ENCODE measurements at regions not wholly inside any gene's neighbourhood (a gene's known extent, or its start where the extent isn't known, plus 50 kb on each side); places are given as distances from the start of the nearest gene placed in this dataset.

GRCh38 chr1:234922987-234923386 lies 205.7 kb downstream of the TOMM20 start:
- Histone ChIP-seq H3K4me2 (ENCODE audit: insufficient read depth, low read length) (no peak overlapping the region), H3K27ac (ENCODE audit: extremely low read depth, low read depth, low read length) (no peak overlapping the region), H3K36me3 (ENCODE audit: control insufficient read depth, insufficient read depth, low read length) (no peaks in the 10 kb centered on the region), H3K9me1 (ENCODE audit: control insufficient read depth, insufficient read depth, low read length) (no peaks in the 10 kb centered on the region), H3K27me3 (ENCODE audit: control insufficient read depth in 2 of 2, insufficient read depth in 2 of 2, low read length in 2 of 2) (no peaks in the 10 kb centered on the region), H3K4me3 (no peak overlapping the region), H2AFZ (ENCODE audit: low read depth, low read length) (no peak overlapping the region), H3K9me3 (replicated peaks; ENCODE audit: control insufficient read depth, insufficient read depth, low read depth, low read length) (no peaks in the 10 kb centered on the region; the same call in 1 of the 2 replicates), H3K79me2 (ENCODE audit: control insufficient read depth, insufficient read depth, low read length) (no peaks in the 10 kb centered on the region), H3K4me1 (replicated peaks in 1 of 2; ENCODE audit: control insufficient read depth in 2 of 2, insufficient read depth in 2 of 2, low read length in 2 of 2) (peaks cover 9 to 16% of the 10 kb centered on the region in 2 experiments; a peak in 4 of 5 replicates), H3K9ac (ENCODE audit: insufficient read depth in 1 of 2, low read depth in 2 of 2, low read length in 2 of 2) (no peak overlapping the region), H4K20me1 (replicated peaks; ENCODE audit: control insufficient read depth, insufficient read depth, low read length) (no peaks in the 10 kb centered on the region)
- FAIRE-seq (no peak), DNase-seq (ENCODE audit: extremely low read depth in 1 of 4, low spot score in 3 of 4) (no peak), ATAC-seq (no peak)
- no TSS peak for BruUV-seq (replicated peaks)
- 39% methylated on average over 6 of the region's 6 CpGs for WGBS (ENCODE audit: insufficient coverage, low coverage, missing lambda C conversion rate)
- CTCF ChIA-PET (ENCODE audit: low intra/inter-chr PET ratio) = no interaction called here
- POLR2A ChIA-PET = interaction anchor here (1.0 kb wide), 1 partner anchor 9 kb away, joined by 3 read pairs; no protein-coding TSS in a partner anchor
- TF ChIP-seq FOXK2 (conservative IDR thresholded peaks at IDR 0.05 in 1 of 2, IDR thresholded peaks at IDR 0.05 in 1 of 2; ENCODE audit: low read depth in 2 of 2) = no peak
- no peak for TF ChIP-seq SRSF1 (IDR thresholded peaks at IDR 0.05; ENCODE audit: low read depth, low read length)
- TF ChIP-seq NCOA1 (IDR thresholded peaks at IDR 0.05; ENCODE audit: low read depth) = no peak
- no peak for TF ChIP-seq SREBF2 (CRISPR knock-in tag; IDR thresholded peaks at IDR 0.05)
- TF ChIP-seq FOXP4 (CRISPR knock-in tag; IDR thresholded peaks at IDR 0.05; ENCODE audit: borderline replicate concordance) = no peak
- TF ChIP-seq CC2D1A (IDR thresholded peaks at IDR 0.05) = no peak
- TF ChIP-seq ZNF717 (CRISPR knock-in tag; IDR thresholded peaks at IDR 0.05) = no peak
- no peak for TF ChIP-seq TBP (optimal IDR thresholded peaks at IDR 0.05; ENCODE audit: low read depth, low read length)
- TF ChIP-seq HNRNPUL1 (IDR thresholded peaks at IDR 0.05; ENCODE audit: low read length) = no peak
- intact Hi-C loops (cut with micrococcal nuclease) = no loop called here
- in situ Hi-C loops (cut with MboI) = no loop called here

Data from K562 (cell line).